Frontal cortex (tissue), 3 donors: ENCODE measurements at regions not wholly inside any gene's neighbourhood (a gene's known extent, or its start where the extent isn't known, plus 50 kb on each side); places are given as distances from the start of the nearest gene placed in this dataset.
"Not testable (repeated sequence)": the region's sequence is repeated elsewhere in the genome, so short reads cannot be mapped to it uniquely, and the experiment has no call there.

Source experiments
- DNase-seq, 2 donors: peaks; one replicate each; pipeline ENCODE4 v3.0.0; 2012; ENCODE audit warnings: low spot score in 2 of 2
- FAIRE-seq: peaks from 2 replicates; lab custom pipeline; 2012; peaks lifted over from hg19 to GRCh38; lab: Jason Lieb, UNC
- donor health status: control.
- donor health status: control.
- donor health status: control.

GRCh38 chrX:437661-438390 is 51.1 kb upstream of the PPP2R3B start:
- FAIRE-seq (no peak), DNase-seq (no peak)

DNA sequence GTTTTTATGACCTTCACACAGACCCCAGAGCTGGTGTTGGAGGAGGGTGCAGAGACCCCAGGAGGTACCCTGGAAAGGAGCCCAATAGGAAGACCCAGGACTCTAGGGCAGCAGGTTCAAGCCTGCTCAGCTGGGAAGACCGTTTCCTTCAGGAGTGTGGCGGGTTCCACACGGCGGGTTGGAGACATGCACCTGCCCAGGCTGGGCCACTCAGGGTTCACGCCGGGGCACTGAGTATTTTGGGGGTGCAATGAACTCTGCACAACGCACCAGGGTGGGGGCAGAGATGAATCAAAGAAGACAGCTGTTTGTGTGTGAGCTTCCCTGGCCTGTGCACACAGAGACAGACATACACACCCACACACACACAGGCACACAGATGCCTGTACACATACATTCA is 52.5 kb upstream of the PPP2R3B start:
- DNase-seq (no peak), FAIRE-seq (no peak)

DNA sequence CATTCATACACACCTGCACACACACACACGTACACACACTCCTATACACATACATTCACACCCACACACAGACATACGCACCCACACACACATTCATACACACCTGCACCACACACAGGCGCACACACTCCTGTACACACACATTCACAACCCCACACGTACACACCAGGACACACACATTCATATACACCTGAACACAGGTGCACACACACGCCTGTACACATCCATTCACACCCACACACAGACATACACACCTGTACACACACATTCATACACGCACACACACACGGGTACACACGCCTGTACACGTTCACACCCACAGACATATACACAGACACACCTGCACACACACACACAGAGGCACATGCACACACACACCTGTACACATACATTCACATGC is 53.0 kb upstream of the PPP2R3B start:
- DNase-seq (no peak), FAIRE-seq (no peak)

- DNase-seq (no peak), FAIRE-seq (no peak)
These were observed 53.9 kb upstream of the PPP2R3B start for GRCh38 chrX:440636-441035.

- DNase-seq = no peak
- FAIRE-seq = no peak
These were observed 57.0 kb upstream of the PPP2R3B start for GRCh38 chrX:443536-444210.

- no peak for FAIRE-seq
These were observed 57.6 kb upstream of the PPP2R3B start for GRCh38 chrX:444305-444704.

GRCh38 chrX:445727-446126 is 59.0 kb upstream of the PPP2R3B start:
- no peak for DNase-seq
- FAIRE-seq = no peak

More at GRCh38 chrX:444305-444704, 57.6 kb upstream of the PPP2R3B start:
- no peak for DNase-seq

DNA sequence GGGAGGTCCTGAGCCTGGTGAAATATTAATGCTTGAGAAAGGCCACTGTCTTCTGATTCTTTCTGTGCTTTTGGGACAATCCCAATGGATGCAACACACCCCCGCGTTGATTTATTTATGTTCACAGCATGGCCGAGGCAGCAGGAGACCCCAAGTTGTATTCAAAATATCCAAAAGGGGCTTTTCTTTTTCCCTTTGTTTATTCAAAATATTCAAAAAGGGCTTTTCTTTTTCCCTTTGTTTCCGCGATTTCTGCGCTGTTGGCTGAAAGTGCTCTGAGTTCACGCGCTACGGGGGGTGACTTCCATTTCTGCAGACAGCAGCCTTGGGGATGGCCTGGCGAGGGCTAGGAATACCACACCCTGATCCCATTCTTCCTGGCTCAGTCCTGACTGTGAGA is 59.5 kb upstream of the PPP2R3B start:
- DNase-seq (no peak), FAIRE-seq (no peak)

- FAIRE-seq (no peak), DNase-seq (no peak)
These were observed 60.3 kb upstream of the PPP2R3B start for GRCh38 chrX:447052-447451.

DNA sequence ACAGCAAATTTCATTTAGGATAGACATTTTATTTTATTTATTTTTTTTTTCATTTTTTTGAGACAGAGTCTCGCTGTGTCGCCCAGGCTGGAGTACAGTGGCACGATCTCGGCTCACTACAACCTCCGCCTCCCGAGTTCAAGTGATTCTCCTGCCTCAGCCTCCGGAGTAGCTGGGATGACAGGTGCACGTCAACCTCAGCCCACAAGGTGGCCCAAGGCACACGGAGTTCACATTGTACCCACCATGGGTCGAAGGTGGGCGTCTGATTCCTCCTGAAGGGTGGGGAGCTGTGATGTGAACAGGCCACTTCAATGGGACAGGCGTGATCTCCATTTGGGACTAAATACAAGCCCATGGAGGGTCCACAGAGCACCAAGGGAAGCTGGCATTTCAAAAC is 65.0 kb upstream of the PPP2R3B start:
- not testable (repeated sequence) for FAIRE-seq, DNase-seq

GRCh38 chrX:452598-452997 is 65.9 kb upstream of the PPP2R3B start:
- FAIRE-seq (no peak), DNase-seq (no peak)

- not testable (repeated sequence) for DNase-seq
These were observed 67.8 kb upstream of the PPP2R3B start for GRCh38 chrX:454514-454913.

GRCh38 chrX:455199-455598 is 68.5 kb upstream of the PPP2R3B start:
- DNase-seq (no peak), FAIRE-seq (no peak)

More at GRCh38 chrX:454514-454913, 67.8 kb upstream of the PPP2R3B start:
- not testable (repeated sequence) for FAIRE-seq

DNA sequence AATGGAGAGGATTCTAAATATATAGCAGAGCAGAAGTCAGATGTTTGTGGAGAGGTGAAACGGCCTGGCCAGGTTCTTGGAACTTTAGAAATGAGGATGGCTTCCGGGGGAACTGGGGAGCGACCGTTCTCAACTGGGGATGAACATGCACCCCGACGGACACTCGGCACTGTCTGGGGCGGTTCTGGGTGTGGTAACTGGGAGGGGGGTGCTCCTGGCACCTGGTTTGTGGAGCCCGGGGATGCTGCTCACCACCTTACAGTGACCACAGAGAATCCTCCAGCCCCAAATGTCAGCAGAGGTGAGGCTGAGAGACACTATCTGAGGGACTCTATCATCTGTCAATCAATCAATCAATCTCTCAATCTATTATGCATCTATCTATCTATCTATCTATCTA is 69.0 kb upstream of the PPP2R3B start:
- DNase-seq (no peak), FAIRE-seq (no peak)

GRCh38 chrX:456146-456545 is 69.4 kb upstream of the PPP2R3B start:
- DNase-seq = no peak
- no peak for FAIRE-seq

GRCh38 chrX:456551-457291 is 70.0 kb upstream of the PPP2R3B start:
- FAIRE-seq = no peak
- DNase-seq = no peak

DNA sequence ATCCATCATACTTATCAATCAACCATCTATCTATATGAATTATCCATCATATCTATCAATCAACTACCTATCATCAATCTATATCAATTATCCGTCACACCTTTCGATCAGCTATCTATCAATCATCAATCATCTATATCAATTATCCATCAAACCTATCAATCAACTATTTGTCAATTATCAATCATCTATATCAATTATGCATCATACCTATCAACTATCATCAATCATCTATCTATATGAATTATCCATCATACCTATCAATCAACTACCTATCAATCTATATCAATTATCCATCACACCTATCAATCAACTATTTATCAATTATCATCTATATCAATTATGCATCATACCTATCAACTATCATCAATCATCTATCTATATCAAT is 70.6 kb upstream of the PPP2R3B start:
- FAIRE-seq (peak; percentile 85), DNase-seq (no peak)

DNA sequence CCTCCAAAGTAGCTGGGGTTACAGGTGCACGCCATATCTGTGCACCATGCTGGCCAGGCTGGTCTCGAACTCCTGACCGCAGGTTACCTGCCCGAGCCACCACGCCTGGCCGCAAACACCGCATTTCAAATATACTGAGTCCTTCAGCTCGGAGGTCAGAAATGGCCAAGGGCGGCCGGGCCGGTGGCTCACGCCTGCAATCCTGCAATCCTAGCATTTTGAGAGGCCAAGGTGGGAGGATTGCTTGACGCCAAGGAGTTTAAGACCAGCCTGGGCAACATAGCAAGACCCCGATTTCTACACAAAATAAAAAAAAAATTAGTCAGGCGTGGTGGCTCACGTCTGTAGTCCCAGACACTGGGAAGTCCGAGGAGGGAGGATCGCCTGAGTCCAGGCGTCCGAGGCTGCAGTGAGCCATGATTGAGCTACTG is 71.9 kb upstream of the PPP2R3B start:
- DNase-seq (no peak), FAIRE-seq (no peak)

- no peak for FAIRE-seq
- no peak for DNase-seq
These were observed 72.9 kb upstream of the PPP2R3B start for GRCh38 chrX:459611-460010.

DNA sequence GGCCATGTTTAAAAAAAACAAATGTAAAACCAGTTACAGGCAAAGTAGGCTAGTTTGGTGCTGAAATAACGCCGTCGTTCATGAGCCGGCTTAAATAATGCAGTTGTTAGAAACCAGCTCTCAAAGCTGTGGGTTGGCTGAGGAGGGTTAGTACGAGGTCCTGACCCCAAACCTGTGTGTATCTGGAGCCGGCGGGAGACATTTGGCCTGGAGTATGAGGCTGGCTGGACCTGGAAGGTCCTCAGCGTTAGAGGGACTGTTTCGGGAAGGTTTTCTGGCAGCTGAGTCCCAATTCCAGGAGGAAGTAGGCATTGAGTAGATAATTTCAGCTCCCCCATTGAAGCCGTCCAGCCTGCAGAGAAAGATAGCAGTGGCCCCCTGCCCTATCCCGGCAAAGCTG is 73.4 kb upstream of the PPP2R3B start:
- no peak for FAIRE-seq

More for the DNA sequence above, 73.4 kb upstream of the PPP2R3B start:
- DNase-seq = no peak
